ENCODE measurements at regions not wholly inside any gene's neighbourhood (a gene's known extent, or its start where the extent isn't known, plus 50 kb on each side); places are given as distances from the start of the nearest gene placed in this dataset.

DNA sequence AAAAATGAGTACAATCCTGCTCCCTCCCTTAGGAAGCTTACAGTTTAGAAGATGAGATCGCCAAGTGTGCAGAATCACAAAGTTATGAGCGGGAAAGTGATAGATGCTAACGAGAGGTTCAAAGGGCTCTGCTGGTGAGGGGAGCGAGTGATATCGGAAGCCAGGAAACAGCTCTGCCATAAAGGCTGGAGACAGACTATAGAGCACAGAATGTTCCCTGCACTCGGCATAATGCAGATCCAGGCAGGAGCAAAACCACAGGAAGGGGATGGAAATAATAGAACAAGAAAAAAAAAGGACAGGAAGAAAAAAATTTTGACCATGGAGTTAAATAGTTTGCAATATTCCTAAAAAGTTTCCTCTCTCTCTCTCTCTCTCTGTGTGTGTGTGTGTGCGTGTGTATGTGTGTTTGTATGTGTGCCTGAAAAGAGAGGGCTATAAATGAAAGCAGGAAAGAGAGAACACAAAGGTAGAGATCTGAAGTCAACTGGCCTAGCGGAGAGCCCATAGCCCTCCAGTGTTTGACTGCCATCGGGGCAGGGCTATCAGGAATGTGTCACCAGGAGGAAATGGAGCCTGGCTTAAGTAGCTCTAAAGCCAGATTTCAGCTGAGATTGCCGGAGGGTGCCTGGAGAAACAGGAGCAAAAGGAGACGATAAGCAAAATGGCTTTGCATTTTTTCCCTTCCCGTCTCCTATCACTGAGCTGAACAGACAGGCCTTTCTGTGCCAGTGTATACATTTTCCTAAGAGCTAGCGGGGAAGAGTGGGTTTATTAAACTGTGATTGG is 175.8 kb upstream of the LYZL1 start:
- Histone ChIP-seq H3K27me3 (ENCODE audit: control insufficient read depth, insufficient read depth, low read length) (no peaks in the 10 kb centered on the region), H3K9me3 (ENCODE audit: control insufficient read depth, insufficient read depth, low read length) (no peaks in the 10 kb centered on the region), H3K4me3 (ENCODE audit: low read length) (no peak overlapping the region), H3K36me3 (ENCODE audit: control insufficient read depth, insufficient read depth, low read length) (no peaks in the 10 kb centered on the region), H3K4me1 (ENCODE audit: control insufficient read depth, insufficient read depth, low read length) (no peaks in the 10 kb centered on the region), H3K27ac (ENCODE audit: low read length) (no peak overlapping the region)
- DNase-seq (no peak), ATAC-seq (no peak)
- WGBS (ENCODE audit: insufficient coverage): 85% methylated on average over 13 of the region's 13 CpGs
- Mint-ChIP-seq H3K4me1 (no peaks in the 10 kb centered on the region), H3K9me3 (peaks cover 3 to 8% of the 10 kb centered on the region in 2 donors), H3K36me3 (peaks cover 1% of the 10 kb centered on the region), H3K27me3 (ENCODE audit: low read depth in 2 of 2) (peaks cover 0 to 8% of the 10 kb centered on the region in 2 donors), H3K4me3 (no peak overlapping the region), H3K27ac (no peak overlapping the region)
- intact Hi-C loops (cut with micrococcal nuclease): no loop called here
- no peak for TF ChIP-seq CTCF (IDR thresholded peaks at IDR 0.05)

GRCh38 chr10:29113616-29113945 is 175.3 kb upstream of the LYZL1 start:
- no peaks in the 10 kb centered on the region for H3K4me1 Mint-ChIP-seq
- Histone ChIP-seq H3K27me3 (ENCODE audit: control insufficient read depth, insufficient read depth, low read length) (no peaks in the 10 kb centered on the region), H3K36me3 (ENCODE audit: control insufficient read depth, insufficient read depth, low read length) (no peaks in the 10 kb centered on the region), H3K27ac (ENCODE audit: low read length) (no peak overlapping the region), H3K4me1 (ENCODE audit: control insufficient read depth, insufficient read depth, low read length) (no peaks in the 10 kb centered on the region), H3K9me3 (ENCODE audit: control insufficient read depth, insufficient read depth, low read length) (peaks cover under 1% of the 10 kb centered on the region), H3K4me3 (ENCODE audit: low read length) (no peak overlapping the region)
- ATAC-seq: no peak
- H3K4me3 Mint-ChIP-seq: no peak overlapping the region
- DNase-seq: no peak
- intact Hi-C loops (cut with micrococcal nuclease): no loop called here
- WGBS (ENCODE audit: insufficient coverage): 74% methylated on average over 8 of the region's 8 CpGs
- peaks cover 7% of the 10 kb centered on the region for H3K36me3 Mint-ChIP-seq
- no peak overlapping the region for H3K27ac Mint-ChIP-seq
- H3K9me3 Mint-ChIP-seq: peaks cover 3 to 10% of the 10 kb centered on the region in 2 donors
- TF ChIP-seq CTCF (IDR thresholded peaks at IDR 0.05): no peak
- H3K27me3 Mint-ChIP-seq (ENCODE audit: low read depth in 2 of 2): peaks cover 0 to 8% of the 10 kb centered on the region in 2 donors

- H3K4me1 ChIP-seq (ENCODE audit: control insufficient read depth, insufficient read depth, low read length): no peaks in the 10 kb centered on the region
- Mint-ChIP-seq H3K27me3 (ENCODE audit: low read depth in 2 of 2) (peaks cover 0 to 10% of the 10 kb centered on the region in 2 donors), H3K27ac (no peak overlapping the region), H3K4me1 (no peaks in the 10 kb centered on the region), H3K9me3 (peaks cover 7 to 14% of the 10 kb centered on the region in 2 donors), H3K4me3 (no peak overlapping the region), H3K36me3 (peaks cover 9% of the 10 kb centered on the region)
- no peak for DNase-seq
- TF ChIP-seq CTCF (IDR thresholded peaks at IDR 0.05): no peak
- ATAC-seq: no peak
- 91% methylated on average over 7 of the region's 7 CpGs for WGBS (ENCODE audit: insufficient coverage)
- H3K27me3 ChIP-seq (ENCODE audit: control insufficient read depth, insufficient read depth, low read length): no peaks in the 10 kb centered on the region
- no peaks in the 10 kb centered on the region for H3K36me3 ChIP-seq (ENCODE audit: control insufficient read depth, insufficient read depth, low read length)
- no peak overlapping the region for H3K4me3 ChIP-seq (ENCODE audit: low read length)
- H3K9me3 ChIP-seq (ENCODE audit: control insufficient read depth, insufficient read depth, low read length): peaks cover 4% of the 10 kb centered on the region
- H3K27ac ChIP-seq (ENCODE audit: low read length): no peak overlapping the region
- intact Hi-C loops (cut with micrococcal nuclease): no loop called here
Observed at GRCh38 chr10:29114141-29114540, 174.7 kb upstream of the LYZL1 start.

DNA sequence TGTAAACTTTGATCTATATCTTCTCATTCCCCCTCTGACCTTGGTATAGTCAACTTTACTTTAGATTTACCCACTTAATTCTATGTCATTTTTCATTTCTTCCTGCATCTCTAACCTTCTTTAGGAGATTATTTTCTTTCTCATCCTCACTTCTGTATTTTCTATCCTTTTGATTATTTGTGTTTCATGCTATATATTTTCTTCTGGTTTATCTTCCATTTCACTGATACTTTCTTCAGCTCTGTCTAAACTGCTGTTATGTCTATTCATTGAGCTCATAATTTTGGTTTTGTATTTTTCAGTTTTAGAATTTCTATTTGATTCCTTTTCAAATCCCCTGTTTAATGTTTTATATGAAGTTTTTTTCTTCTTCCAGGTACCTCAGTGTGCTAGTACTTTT is 171.1 kb upstream of the LYZL1 start:
- peaks cover 0 to 8% of the 10 kb centered on the region in 2 donors for H3K27me3 Mint-ChIP-seq (ENCODE audit: low read depth in 2 of 2)
- H3K27ac ChIP-seq (ENCODE audit: low read length): no peak overlapping the region
- peaks cover 4% of the 10 kb centered on the region for H3K9me3 ChIP-seq (ENCODE audit: control insufficient read depth, insufficient read depth, low read length)
- H3K36me3 ChIP-seq (ENCODE audit: control insufficient read depth, insufficient read depth, low read length): no peaks in the 10 kb centered on the region
- H3K4me3 ChIP-seq (ENCODE audit: low read length): no peak overlapping the region
- no peak for ATAC-seq
- no peaks in the 10 kb centered on the region for H3K27me3 ChIP-seq (ENCODE audit: control insufficient read depth, insufficient read depth, low read length)
- peaks cover 9% of the 10 kb centered on the region for H3K36me3 Mint-ChIP-seq
- peaks cover 7 to 14% of the 10 kb centered on the region in 2 donors for H3K9me3 Mint-ChIP-seq
- no peaks in the 10 kb centered on the region for H3K4me1 ChIP-seq (ENCODE audit: control insufficient read depth, insufficient read depth, low read length)
- no peak for DNase-seq
- H3K27ac Mint-ChIP-seq: no peak overlapping the region
- no peak overlapping the region for H3K4me3 Mint-ChIP-seq
- TF ChIP-seq CTCF (IDR thresholded peaks at IDR 0.05): no peak
- intact Hi-C loops (cut with micrococcal nuclease): no loop called here
- no peaks in the 10 kb centered on the region for H3K4me1 Mint-ChIP-seq

Data from natural killer cell (primary cell).